ENCODE measurements at regions not wholly inside any gene's neighbourhood (a gene's known extent, or its start where the extent isn't known, plus 50 kb on each side); places are given as distances from the start of the nearest gene placed in this dataset.
"Not testable (repeated sequence)": the region's sequence is repeated elsewhere in the genome, so short reads cannot be mapped to it uniquely, and the experiment has no call there.

GRCh38 chr1:172845371-172845770 lies 186.5 kb downstream of the FASLG start:
- no peaks in the 10 kb centered on the region for H3K27me3 ChIP-seq (ENCODE audit: control insufficient read depth, insufficient read depth, low read length)
- no peak for DNase-seq (ENCODE audit: low read depth)
- no peak for TF ChIP-seq CTCF (IDR thresholded peaks at IDR 0.05; ENCODE audit: insufficient read depth, low read length, poor library complexity, severe bottlenecking)
- H3K36me3 ChIP-seq (ENCODE audit: control insufficient read depth, insufficient read depth, low read length), result no peaks in the 10 kb centered on the region
- H3K4me3 ChIP-seq (ENCODE audit: low read depth, low read length), result no peak overlapping the region

GRCh38 chr1:172845865-172846264 lies 187.0 kb downstream of the FASLG start:
- no peak for DNase-seq (ENCODE audit: low read depth)
- Histone ChIP-seq H3K36me3 (ENCODE audit: control insufficient read depth, insufficient read depth, low read length) (no peaks in the 10 kb centered on the region), H3K4me3 (ENCODE audit: low read depth, low read length) (no peak overlapping the region), H3K27me3 (ENCODE audit: control insufficient read depth, insufficient read depth, low read length) (no peaks in the 10 kb centered on the region)
- no peak for TF ChIP-seq CTCF (IDR thresholded peaks at IDR 0.05; ENCODE audit: insufficient read depth, low read length, poor library complexity, severe bottlenecking)

GRCh38 chr1:172847814-172848213 lies 188.9 kb downstream of the FASLG start:
- DNase-seq (ENCODE audit: low read depth); H3K27me3 ChIP-seq (ENCODE audit: control insufficient read depth, insufficient read depth, low read length); H3K4me3 ChIP-seq (ENCODE audit: low read depth, low read length); H3K36me3 ChIP-seq (ENCODE audit: control insufficient read depth, insufficient read depth, low read length): not testable (repeated sequence)

- Histone ChIP-seq H3K27me3 (ENCODE audit: control insufficient read depth, insufficient read depth, low read length) (no peaks in the 10 kb centered on the region), H3K36me3 (ENCODE audit: control insufficient read depth, insufficient read depth, low read length) (no peaks in the 10 kb centered on the region), H3K4me3 (ENCODE audit: low read depth, low read length) (no peak overlapping the region)
- no peak for DNase-seq (ENCODE audit: low read depth)
- no peak for TF ChIP-seq CTCF (IDR thresholded peaks at IDR 0.05; ENCODE audit: insufficient read depth, low read length, poor library complexity, severe bottlenecking)
Measured at GRCh38 chr1:172849653-172850052, 190.8 kb downstream of the FASLG start.

- Histone ChIP-seq H3K36me3 (ENCODE audit: control insufficient read depth, insufficient read depth, low read length) (no peaks in the 10 kb centered on the region), H3K27me3 (ENCODE audit: control insufficient read depth, insufficient read depth, low read length) (no peaks in the 10 kb centered on the region), H3K4me3 (ENCODE audit: low read depth, low read length) (no peak overlapping the region)
- no peak for TF ChIP-seq CTCF (IDR thresholded peaks at IDR 0.05; ENCODE audit: insufficient read depth, low read length, poor library complexity, severe bottlenecking)
- no peak for DNase-seq (ENCODE audit: low read depth)
Measured at GRCh38 chr1:172851077-172851476, 192.2 kb downstream of the FASLG start.

- TF ChIP-seq CTCF (IDR thresholded peaks at IDR 0.05; ENCODE audit: insufficient read depth, low read length, poor library complexity, severe bottlenecking), result no peak
- H3K4me3 ChIP-seq (ENCODE audit: low read depth, low read length), result no peak overlapping the region
- H3K36me3 ChIP-seq (ENCODE audit: control insufficient read depth, insufficient read depth, low read length), result no peaks in the 10 kb centered on the region
- H3K27me3 ChIP-seq (ENCODE audit: control insufficient read depth, insufficient read depth, low read length), result no peaks in the 10 kb centered on the region
- no peak for DNase-seq (ENCODE audit: low read depth)
Measured at GRCh38 chr1:172851856-172852255, 193.0 kb downstream of the FASLG start.

GRCh38 chr1:172855983-172856382 lies 194.8 kb downstream of the TNFSF18 start:
- not testable (repeated sequence) for H3K4me3 ChIP-seq (ENCODE audit: low read depth, low read length); H3K36me3 ChIP-seq (ENCODE audit: control insufficient read depth, insufficient read depth, low read length); DNase-seq (ENCODE audit: low read depth); H3K27me3 ChIP-seq (ENCODE audit: control insufficient read depth, insufficient read depth, low read length)
